Astrocyte of the cerebellum (primary cell): ENCODE measurements at regions not wholly inside any gene's neighbourhood (a gene's known extent, or its start where the extent isn't known, plus 50 kb on each side); places are given as distances from the start of the nearest gene placed in this dataset.
"Not testable (repeated sequence)": the region's sequence is repeated elsewhere in the genome, so short reads cannot be mapped to it uniquely, and the experiment has no call there.

Source experiments
- DNase-seq: peaks from one replicate; pipeline ENCODE4 v3.0.0-alpha.2; 2011; ENCODE audit warnings: low read depth
- H3K4me3 ChIP-seq: 2 replicates; pipeline ENCODE4 v1.5.1; 2011; ENCODE audit warnings: mild to moderate bottlenecking, low read depth, low read length, moderate library complexity
- in situ Hi-C: cut with HindIII; loops from 2 replicates; pipeline ENCODE4 v1.10.0; 2017; ENCODE audit warnings: low sequenced_read_pairs
- TF ChIP-seq, protein P1 (sequence below): IDR thresholded peaks from 2 replicates; pipeline ENCODE4 v1.5.1; 2012; ENCODE audit warnings: low read length, low read depth, moderate library complexity, mild to moderate bottlenecking; ENCODE audit errors: missing control alignments

DNA sequence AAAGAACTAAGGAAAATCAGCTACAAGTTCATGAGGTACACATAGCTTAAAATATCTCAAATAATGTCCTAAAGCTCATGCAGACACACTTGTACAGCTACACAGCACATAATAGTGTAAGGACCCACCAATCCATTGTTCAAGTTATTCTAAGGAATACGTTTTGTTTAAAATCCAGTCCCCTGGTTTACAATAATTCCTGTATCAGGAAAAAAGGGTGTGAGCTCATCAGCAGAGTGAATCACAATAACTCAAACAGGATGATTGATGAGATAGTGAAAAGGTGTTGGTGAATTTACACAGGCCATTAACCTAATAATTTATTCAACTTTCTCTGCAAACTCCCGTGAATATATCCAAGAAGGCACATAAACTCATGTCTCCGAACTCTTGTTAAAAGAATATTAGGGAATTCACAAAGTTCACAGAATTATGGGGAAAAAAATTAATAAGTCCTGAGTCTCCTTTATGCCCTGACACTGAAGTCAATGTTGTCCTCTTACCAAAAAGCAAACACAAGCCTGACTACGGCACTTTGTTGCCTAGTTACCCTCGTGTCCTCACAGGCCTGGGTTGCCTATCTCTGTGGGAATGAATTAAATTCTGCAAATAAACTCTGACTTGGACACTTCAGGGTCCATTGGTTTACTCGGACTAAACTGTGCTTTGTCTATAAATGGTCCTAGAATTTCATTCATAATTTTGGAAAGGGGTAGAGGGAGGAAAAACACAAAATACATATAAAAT, 142.8 kb upstream of the PDE4D start:
- in situ Hi-C loops: no loop called here
- DNase-seq: no peak
- TF ChIP-seq, protein P1, sequence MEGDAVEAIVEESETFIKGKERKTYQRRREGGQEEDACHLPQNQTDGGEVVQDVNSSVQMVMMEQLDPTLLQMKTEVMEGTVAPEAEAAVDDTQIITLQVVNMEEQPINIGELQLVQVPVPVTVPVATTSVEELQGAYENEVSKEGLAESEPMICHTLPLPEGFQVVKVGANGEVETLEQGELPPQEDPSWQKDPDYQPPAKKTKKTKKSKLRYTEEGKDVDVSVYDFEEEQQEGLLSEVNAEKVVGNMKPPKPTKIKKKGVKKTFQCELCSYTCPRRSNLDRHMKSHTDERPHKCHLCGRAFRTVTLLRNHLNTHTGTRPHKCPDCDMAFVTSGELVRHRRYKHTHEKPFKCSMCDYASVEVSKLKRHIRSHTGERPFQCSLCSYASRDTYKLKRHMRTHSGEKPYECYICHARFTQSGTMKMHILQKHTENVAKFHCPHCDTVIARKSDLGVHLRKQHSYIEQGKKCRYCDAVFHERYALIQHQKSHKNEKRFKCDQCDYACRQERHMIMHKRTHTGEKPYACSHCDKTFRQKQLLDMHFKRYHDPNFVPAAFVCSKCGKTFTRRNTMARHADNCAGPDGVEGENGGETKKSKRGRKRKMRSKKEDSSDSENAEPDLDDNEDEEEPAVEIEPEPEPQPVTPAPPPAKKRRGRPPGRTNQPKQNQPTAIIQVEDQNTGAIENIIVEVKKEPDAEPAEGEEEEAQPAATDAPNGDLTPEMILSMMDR: no peak
- H3K4me3 ChIP-seq: no peak overlapping the region

DNA sequence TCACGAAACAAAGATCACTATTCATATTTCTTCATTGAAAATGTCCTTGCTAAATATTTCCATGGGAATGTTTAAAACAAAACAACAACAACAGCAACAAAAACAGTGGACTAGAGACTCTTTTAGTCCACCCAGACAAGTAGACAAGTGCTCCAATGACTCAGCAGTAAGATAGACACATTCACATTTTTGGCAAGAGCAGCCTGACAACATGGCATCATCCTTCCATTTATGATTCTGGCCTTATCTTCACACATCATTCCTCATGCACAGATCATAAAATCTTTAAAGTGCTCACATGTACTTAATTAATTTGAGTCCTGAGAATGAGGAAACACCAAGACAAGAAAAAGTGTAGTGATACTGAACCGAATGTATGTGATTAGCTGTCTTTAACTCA, 132.6 kb upstream of the PDE4D start:
- TF ChIP-seq, protein P1: no peak
- no peak overlapping the region for H3K4me3 ChIP-seq
- in situ Hi-C loops: no loop called here
- no peak for DNase-seq

DNA sequence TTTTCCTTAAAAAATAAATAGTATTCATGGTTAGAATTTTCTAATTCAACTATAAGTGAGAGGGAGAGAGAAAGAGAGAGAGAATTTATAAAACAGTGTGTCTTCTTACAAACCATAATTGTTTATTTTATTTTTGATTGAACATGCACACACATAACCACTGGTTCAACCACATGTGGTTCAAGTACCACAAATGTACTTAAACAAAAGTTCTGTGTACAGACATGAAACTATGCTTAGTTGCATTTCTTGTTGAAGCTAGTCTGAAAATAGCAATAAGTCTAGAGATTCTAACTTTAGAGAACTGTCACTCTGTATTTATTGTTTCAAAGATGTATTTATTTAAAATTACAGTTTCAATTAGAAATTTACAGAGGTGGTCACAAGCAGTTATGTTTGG, 130.6 kb upstream of the PDE4D start:
- H3K4me3 ChIP-seq: no peak overlapping the region
- in situ Hi-C loops: no loop called here
- TF ChIP-seq, protein P1: no peak
- peak; percentile 5 for DNase-seq

DNA sequence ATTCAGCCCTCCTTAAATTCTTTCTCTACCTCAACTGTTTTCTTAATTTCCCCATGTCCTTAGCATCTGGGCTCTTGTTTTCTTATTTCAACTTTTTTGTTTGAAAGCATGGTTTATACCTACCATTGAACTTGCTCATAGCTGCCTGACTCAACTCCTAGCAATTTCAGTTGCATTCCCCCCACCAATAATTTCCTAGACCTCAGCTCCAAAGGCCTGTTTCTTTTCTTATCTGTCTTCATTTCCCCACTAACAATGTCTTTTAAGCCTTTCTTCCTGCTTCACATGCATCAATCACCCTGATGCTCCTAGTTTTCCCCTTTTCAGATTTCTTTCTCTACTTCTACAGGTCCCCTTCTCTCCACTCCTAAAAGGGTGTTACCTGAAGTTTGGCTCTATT, 129.7 kb upstream of the PDE4D start:
- in situ Hi-C loops: no loop called here
- no peak overlapping the region for H3K4me3 ChIP-seq
- TF ChIP-seq, protein P1: no peak
- peak; percentile 15 for DNase-seq

DNA sequence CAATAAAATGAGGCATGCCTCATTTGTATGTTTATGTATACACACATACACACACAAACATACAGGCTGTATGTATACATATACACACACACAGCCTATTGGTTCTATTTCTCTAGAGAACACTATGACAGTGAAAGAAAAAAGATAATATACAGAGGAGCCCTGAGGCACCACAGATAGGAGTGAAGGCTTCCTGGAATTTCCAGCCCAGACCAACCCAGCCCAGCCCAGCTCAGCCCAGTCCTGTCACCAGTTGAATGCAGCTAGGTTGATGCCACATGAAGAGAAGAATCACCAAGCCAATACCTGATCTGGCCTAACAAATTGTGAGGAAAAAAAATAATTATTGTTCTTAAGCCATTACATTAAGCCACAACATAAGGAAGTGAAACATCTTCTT, 126.9 kb upstream of the PDE4D start:
- H3K4me3 ChIP-seq: no peak overlapping the region
- TF ChIP-seq, protein P1: no peak
- in situ Hi-C loops: no loop called here
- DNase-seq: no peak

DNA sequence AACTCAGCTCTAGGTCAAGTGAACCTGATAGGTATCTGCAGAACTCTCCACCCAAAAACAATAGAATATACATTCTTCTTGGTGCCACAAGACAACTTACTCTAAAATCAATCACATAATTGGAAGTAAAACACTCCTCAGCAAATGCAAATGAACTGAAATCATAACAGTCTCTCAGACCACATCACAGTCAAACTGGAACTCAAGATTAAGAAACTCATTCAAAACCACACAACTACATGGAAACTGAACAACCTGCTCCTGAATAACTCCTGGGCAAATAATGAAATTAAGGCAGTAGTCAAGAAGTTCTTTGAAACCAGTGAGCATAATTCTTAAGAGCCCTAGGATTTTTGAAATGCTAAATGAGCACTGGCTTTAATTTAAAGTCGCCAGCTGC, 125.4 kb upstream of the PDE4D start:
- in situ Hi-C loops, H3K4me3 ChIP-seq, DNase-seq: not testable (repeated sequence)

DNA sequence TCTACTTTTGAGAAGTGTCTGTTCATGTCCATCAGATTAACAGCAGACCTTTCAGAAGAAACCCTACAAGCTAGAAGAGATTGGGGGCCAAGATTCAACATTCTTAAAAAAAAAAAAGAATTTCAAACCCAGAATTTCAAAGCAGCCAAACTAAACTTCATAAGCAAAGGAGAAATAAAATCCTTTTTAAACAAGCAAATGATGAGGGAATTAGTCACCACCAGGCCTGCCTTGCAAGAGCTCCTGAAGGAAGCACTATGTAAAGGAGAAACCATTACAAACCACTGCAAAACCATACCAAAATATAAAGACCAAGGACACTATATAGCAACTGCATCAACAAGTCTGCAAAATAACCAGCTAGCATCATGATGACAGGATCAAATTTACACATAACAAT, 124.6 kb upstream of the PDE4D start:
- DNase-seq: no peak
- TF ChIP-seq, protein P1: no peak
- no peak overlapping the region for H3K4me3 ChIP-seq
- in situ Hi-C loops: no loop called here
